Body of pancreas (tissue), 4 donors: ENCODE measurements at regions not wholly inside any gene's neighbourhood (a gene's known extent, or its start where the extent isn't known, plus 50 kb on each side); places are given as distances from the start of the nearest gene placed in this dataset.

Experiments used
- ATAC-seq: fragments of 150-250 bp; one replicate; pipeline ENCODE4 v1.9.1; 2016
- DNase-seq, 4 donors: peaks; one replicate each; pipeline ENCODE4 v3.0.0-alpha.2; 2019
- H3K27ac ChIP-seq, 4 donors: fragments of 200-600 bp; sonication (generic); 1 replicate in 3 of 4; 2 replicates in 1 of 4; pipeline versions ENCODE4 v1.5.1 to v1.6.1; 2016 to 2019; ENCODE audit warnings: mild to moderate bottlenecking in 1 of 4, mixed read lengths in 1 of 4, moderate library complexity in 1 of 4
- H3K27me3 ChIP-seq, 2 donors: fragments of 200-600 bp; sonication (generic); one replicate each; pipeline ENCODE4 v1.6.0; 2016; ENCODE audit warnings: mild to moderate bottlenecking in 1 of 2
- H3K36me3 ChIP-seq, 2 donors: fragments of 200-600 bp; sonication (generic); replicated peaks in 1 of 2; 2 replicates each; pipeline ENCODE4 v1.5.1; 2016; ENCODE audit warnings: low read depth in 2 of 2; ENCODE audit not compliant: insufficient read depth in 1 of 2
- H3K4me1 ChIP-seq: fragments of 200-600 bp; sonication (generic); one replicate; pipeline ENCODE4 v1.6.0; 2016
- H3K4me3 ChIP-seq, 2 donors: fragments of 200-600 bp; sonication (generic); 1 replicate in 1 of 2; 2 replicates in 1 of 2; pipeline ENCODE4 v1.5.1; 2016 to 2019
- H3K9me3 ChIP-seq, 3 donors: fragments of 200-600 bp; sonication (generic); 1 replicate in 2 of 3; 2 replicates in 1 of 3; pipeline ENCODE4 v1.5.1; 2016
- CTCF ChIP-seq, 7 experiments: fragments of 450-650 bp in 4 of 7; fragments of 200-600 bp in 3 of 7; sonication (generic) in 3 of 7; IDR thresholded peaks; one replicate each; pipeline ENCODE4 v1.5.1; 2016 to 2019; ENCODE audit warnings: antibody characterized with exemption in 7 of 7
- POLR2A ChIP-seq, 3 donors: fragments of 450-650 bp; IDR thresholded peaks; one replicate each; pipeline ENCODE4 v1.6.1; 2016; ENCODE audit warnings: antibody characterized with exemption in 3 of 3, mild to moderate bottlenecking in 2 of 3
- WGBS, 2 donors: methylation state at CpG; one replicate each; pipeline ENCODE4 v1.1.5; 2017; 5-methylcytosine and 5-hydroxymethylcytosine counted together
- intact Hi-C: fragments of 100-400 bp; cut with DNase I; formaldehyde crosslinking; loops from one replicate; pipeline ENCODE4 v1.15.1; 2023

GRCh38 chr2:238747557-238747956 lies 100.3 kb upstream of the TWIST2 start:
- no peaks in the 10 kb centered on the region for H3K27me3 ChIP-seq
- H3K27ac ChIP-seq, result no peak overlapping the region
- whole genome bisulfite sequencing, 2 donors, result 44 to 49% methylated on average over 3 of the region's 3 CpGs
- H3K4me3 ChIP-seq, result no peak overlapping the region
- TF ChIP-seq POLR2A (IDR thresholded peaks at IDR 0.05), result no peak
- peak in 1 of 7 experiments; percentile 4 for TF ChIP-seq CTCF (IDR thresholded peaks at IDR 0.05)
- DNase-seq, result no peak
- no peaks in the 10 kb centered on the region for H3K4me1 ChIP-seq
- H3K9me3 ChIP-seq, result peaks cover 0 to 12% (median 0%) of the 10 kb centered on the region in 3 donors
- intact Hi-C loops, result no loop called here
- no peaks in the 10 kb centered on the region for H3K36me3 ChIP-seq
- no peak for ATAC-seq

- no peak overlapping the region for H3K4me3 ChIP-seq
- 83 to 88% methylated on average over 3 of the region's 3 CpGs for WGBS, 2 donors
- TF ChIP-seq CTCF (IDR thresholded peaks at IDR 0.05), result no peak
- TF ChIP-seq POLR2A (IDR thresholded peaks at IDR 0.05), result no peak
Measured at GRCh38 chr2:238750212-238750904, 97.5 kb upstream of the TWIST2 start.

DNA sequence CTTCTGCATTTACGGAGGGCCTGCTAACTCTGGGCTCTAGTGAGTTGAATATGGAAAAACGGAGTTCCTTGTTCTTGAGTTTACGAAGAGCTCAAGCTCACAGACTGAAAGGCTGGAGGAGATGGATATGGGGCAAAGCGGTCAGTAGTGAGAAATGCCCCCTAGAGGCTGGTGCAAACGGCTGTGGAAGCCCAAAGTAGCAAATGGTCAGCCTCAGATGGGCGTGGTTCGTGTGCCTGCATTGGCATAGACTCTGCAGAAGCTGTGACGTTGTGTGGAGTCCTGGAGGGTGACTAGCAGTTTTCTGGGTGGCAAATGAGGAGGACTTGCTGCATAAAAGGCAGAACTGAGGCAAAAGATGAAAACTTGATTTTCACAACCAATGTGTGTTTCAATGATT lies 93.6 kb upstream of the TWIST2 start:
- Histone ChIP-seq H3K9me3 (peaks cover 0 to 9% (median 0%) of the 10 kb centered on the region in 3 donors), H3K27me3 (no peaks in the 10 kb centered on the region), H3K4me1 (no peaks in the 10 kb centered on the region), H3K4me3 (no peak overlapping the region), H3K36me3 (no peaks in the 10 kb centered on the region), H3K27ac (no peak overlapping the region)
- DNase-seq, result no peak
- WGBS, 2 donors, result 58 to 59% methylated on average over 8 of the region's 8 CpGs
- ATAC-seq, result no peak
- TF ChIP-seq POLR2A (IDR thresholded peaks at IDR 0.05) (no peak), CTCF (IDR thresholded peaks at IDR 0.05) (no peak)
- intact Hi-C loops, result no loop called here

More at GRCh38 chr2:238750212-238750904, 97.5 kb upstream of the TWIST2 start:
- Histone ChIP-seq H3K9me3 (peaks cover 0 to 12% (median 0%) of the 10 kb centered on the region in 3 donors), H3K27ac (no peak overlapping the region), H3K27me3 (no peaks in the 10 kb centered on the region), H3K4me1 (no peaks in the 10 kb centered on the region), H3K36me3 (no peaks in the 10 kb centered on the region)
- no peak for ATAC-seq
- intact Hi-C loops, result no loop called here
- no peak for DNase-seq

- intact Hi-C loops, result no loop called here
- ATAC-seq (no peak), DNase-seq (no peak)
- no peak for TF ChIP-seq CTCF (IDR thresholded peaks at IDR 0.05)
- TF ChIP-seq POLR2A (IDR thresholded peaks at IDR 0.05), result no peak
- Histone ChIP-seq H3K9me3 (no peaks in the 10 kb centered on the region), H3K27me3 (no peaks in the 10 kb centered on the region), H3K27ac (no peak overlapping the region), H3K4me3 (no peak overlapping the region), H3K36me3 (no peaks in the 10 kb centered on the region), H3K4me1 (no peaks in the 10 kb centered on the region)
- 12 to 19% methylated on average over 6 to 7 of the region's 7 CpGs for WGBS, 2 donors
Measured at GRCh38 chr2:238761868-238762267, 86.0 kb upstream of the TWIST2 start.

- H3K27ac ChIP-seq, result no peak overlapping the region
- H3K27me3 ChIP-seq, result no peaks in the 10 kb centered on the region
- no peaks in the 10 kb centered on the region for H3K4me1 ChIP-seq
- WGBS, 2 donors, result 37 to 48% methylated on average over 7 of the region's 7 CpGs
- no peaks in the 10 kb centered on the region for H3K36me3 ChIP-seq
- H3K9me3 ChIP-seq, result no peaks in the 10 kb centered on the region
- no peak overlapping the region for H3K4me3 ChIP-seq
- ATAC-seq, result no peak
- DNase-seq, result no peak
- intact Hi-C loops, result no loop called here
- no peak for TF ChIP-seq CTCF (IDR thresholded peaks at IDR 0.05)
- no peak for TF ChIP-seq POLR2A (IDR thresholded peaks at IDR 0.05)
Measured at GRCh38 chr2:238763471-238763995, 84.4 kb upstream of the TWIST2 start.
